ENCODE measurements at regions not wholly inside any gene's neighbourhood (a gene's known extent, or its start where the extent isn't known, plus 50 kb on each side); places are given as distances from the start of the nearest gene placed in this dataset.

- Histone ChIP-seq H3K4me1 (ENCODE audit: control insufficient read depth in 3 of 3, insufficient read depth in 3 of 3, low read length in 3 of 3) (peaks cover 4 to 5% (median 4%) of the 10 kb centered on the region in 3 donors), H3K9ac (ENCODE audit: low read depth in 1 of 3, low read length in 3 of 3) (no peak overlapping the region), H3K4me3 (ENCODE audit: low read length in 3 of 3) (no peak overlapping the region)
These were observed 51.6 kb upstream of the SRGAP3 start for GRCh38 chr3:9301091-9301490.

GRCh38 chr3:9301798-9302197 is 52.4 kb upstream of the SRGAP3 start:
- no peak overlapping the region for H3K27ac ChIP-seq (ENCODE audit: low read depth, low read length)
- H3K36me3 ChIP-seq (ENCODE audit: control insufficient read depth in 3 of 3, insufficient read depth in 3 of 3, low read length in 3 of 3) = no peaks in the 10 kb centered on the region
- no peaks in the 10 kb centered on the region for H3K27me3 ChIP-seq (ENCODE audit: control insufficient read depth in 3 of 3, insufficient read depth in 3 of 3, low read length in 3 of 3)
- peaks cover 4 to 5% (median 4%) of the 10 kb centered on the region in 3 donors for H3K4me1 ChIP-seq (ENCODE audit: control insufficient read depth in 3 of 3, insufficient read depth in 3 of 3, low read length in 3 of 3)
- H3K9ac ChIP-seq (ENCODE audit: low read depth in 1 of 3, low read length in 3 of 3) = no peak overlapping the region
- no peak overlapping the region for H3K4me3 ChIP-seq (ENCODE audit: low read length in 3 of 3)
- no peaks in the 10 kb centered on the region for H3K9me3 ChIP-seq (ENCODE audit: control insufficient read depth in 3 of 3, low read length in 3 of 3)

More at GRCh38 chr3:9301091-9301490, 51.6 kb upstream of the SRGAP3 start:
- H3K36me3 ChIP-seq (ENCODE audit: control insufficient read depth in 3 of 3, insufficient read depth in 3 of 3, low read length in 3 of 3) = no peaks in the 10 kb centered on the region
- H3K27ac ChIP-seq (ENCODE audit: low read depth, low read length) = no peak overlapping the region
- H3K9me3 ChIP-seq (ENCODE audit: control insufficient read depth in 3 of 3, low read length in 3 of 3) = no peaks in the 10 kb centered on the region
- no peaks in the 10 kb centered on the region for H3K27me3 ChIP-seq (ENCODE audit: control insufficient read depth in 3 of 3, insufficient read depth in 3 of 3, low read length in 3 of 3)

- H3K9ac ChIP-seq (ENCODE audit: low read depth in 1 of 3, low read length in 3 of 3) = peak overlapping the region in 2 of 3 donors; percentile 2 to 54
These were observed 53.2 kb upstream of the SRGAP3 start for GRCh38 chr3:9302425-9303181.

GRCh38 chr3:9308298-9308990 is 54.4 kb upstream of the THUMPD3 start:
- Histone ChIP-seq H3K4me1 (ENCODE audit: control insufficient read depth in 3 of 3, insufficient read depth in 3 of 3, low read length in 3 of 3) (no peaks in the 10 kb centered on the region), H3K4me3 (ENCODE audit: low read length in 3 of 3) (no peak overlapping the region), H3K27me3 (ENCODE audit: control insufficient read depth in 3 of 3, insufficient read depth in 3 of 3, low read length in 3 of 3) (no peaks in the 10 kb centered on the region), H3K9me3 (ENCODE audit: control insufficient read depth in 3 of 3, low read length in 3 of 3) (no peaks in the 10 kb centered on the region), H3K27ac (ENCODE audit: low read depth, low read length) (no peak overlapping the region), H3K9ac (ENCODE audit: low read depth in 1 of 3, low read length in 3 of 3) (no peak overlapping the region), H3K36me3 (ENCODE audit: control insufficient read depth in 3 of 3, insufficient read depth in 3 of 3, low read length in 3 of 3) (no peaks in the 10 kb centered on the region)

More at GRCh38 chr3:9302425-9303181, 53.2 kb upstream of the SRGAP3 start:
- Histone ChIP-seq H3K36me3 (ENCODE audit: control insufficient read depth in 3 of 3, insufficient read depth in 3 of 3, low read length in 3 of 3) (no peaks in the 10 kb centered on the region), H3K4me1 (ENCODE audit: control insufficient read depth in 3 of 3, insufficient read depth in 3 of 3, low read length in 3 of 3) (peaks cover 4 to 5% (median 4%) of the 10 kb centered on the region in 3 donors), H3K9me3 (ENCODE audit: control insufficient read depth in 3 of 3, low read length in 3 of 3) (no peaks in the 10 kb centered on the region), H3K27me3 (ENCODE audit: control insufficient read depth in 3 of 3, insufficient read depth in 3 of 3, low read length in 3 of 3) (no peaks in the 10 kb centered on the region), H3K4me3 (ENCODE audit: low read length in 3 of 3) (peak overlapping the region; percentile 55 to 62 (median 56)), H3K27ac (ENCODE audit: low read depth, low read length) (no peak overlapping the region)

- no peaks in the 10 kb centered on the region for H3K36me3 ChIP-seq (ENCODE audit: control insufficient read depth in 3 of 3, insufficient read depth in 3 of 3, low read length in 3 of 3)
- no peaks in the 10 kb centered on the region for H3K9me3 ChIP-seq (ENCODE audit: control insufficient read depth in 3 of 3, low read length in 3 of 3)
- H3K27ac ChIP-seq (ENCODE audit: low read depth, low read length) = no peak overlapping the region
- no peak overlapping the region for H3K9ac ChIP-seq (ENCODE audit: low read depth in 1 of 3, low read length in 3 of 3)
- H3K4me3 ChIP-seq (ENCODE audit: low read length in 3 of 3) = no peak overlapping the region
- no peaks in the 10 kb centered on the region for H3K27me3 ChIP-seq (ENCODE audit: control insufficient read depth in 3 of 3, insufficient read depth in 3 of 3, low read length in 3 of 3)
- no peaks in the 10 kb centered on the region for H3K4me1 ChIP-seq (ENCODE audit: control insufficient read depth in 3 of 3, insufficient read depth in 3 of 3, low read length in 3 of 3)
These were observed 52.8 kb upstream of the THUMPD3 start for GRCh38 chr3:9310043-9310442.

- H3K36me3 ChIP-seq (ENCODE audit: control insufficient read depth in 3 of 3, insufficient read depth in 3 of 3, low read length in 3 of 3) = no peaks in the 10 kb centered on the region
- no peak overlapping the region for H3K9ac ChIP-seq (ENCODE audit: low read depth in 1 of 3, low read length in 3 of 3)
- H3K27me3 ChIP-seq (ENCODE audit: control insufficient read depth in 3 of 3, insufficient read depth in 3 of 3, low read length in 3 of 3) = peaks cover 0 to 4% (median 0%) of the 10 kb centered on the region in 3 donors
- H3K9me3 ChIP-seq (ENCODE audit: control insufficient read depth in 3 of 3, low read length in 3 of 3) = no peaks in the 10 kb centered on the region
- no peaks in the 10 kb centered on the region for H3K4me1 ChIP-seq (ENCODE audit: control insufficient read depth in 3 of 3, insufficient read depth in 3 of 3, low read length in 3 of 3)
- H3K27ac ChIP-seq (ENCODE audit: low read depth, low read length) = no peak overlapping the region
- no peak overlapping the region for H3K4me3 ChIP-seq (ENCODE audit: low read length in 3 of 3)
These were observed 51.6 kb upstream of the THUMPD3 start for GRCh38 chr3:9311228-9311627.

Data from skeletal muscle tissue (tissue), 3 donors.